OCI-LY7 (cell line): ENCODE measurements at regions not wholly inside any gene's neighbourhood (a gene's known extent, or its start where the extent isn't known, plus 50 kb on each side); places are given as distances from the start of the nearest gene placed in this dataset.

Source experiments
- BruUV-seq: library from RNA; stranded (reverse); fragments of 400-500 nt; replicated peaks from 2 replicates; lab custom pipeline; 2021; lab: Mats Ljungman, UMichigan
- CTCF ChIA-PET: fragments of 300-600 bp; sonication (Branson Sonifier 250); formaldehyde crosslinking; loops from one replicate; lab custom pipeline; 2022; ENCODE audit warnings: antibody characterized with exemption; ENCODE audit not compliant: unreplicated experiment; lab: Charles Lee
- POLR2A ChIA-PET: fragments of 300-600 bp; sonication (Branson Sonifier 250); formaldehyde crosslinking; loops from one replicate; lab custom pipeline; 2022; ENCODE audit warnings: antibody characterized with exemption; lab: Charles Lee
- DNase-seq: peaks from one replicate; pipeline ENCODE4 v3.0.0-alpha.2; 2015; ENCODE audit warnings: low spot score
- H2AFZ ChIP-seq: fragments of 200-600 bp; sonication (generic), shearing (Covaris generic); 2 replicates; pipeline ENCODE4 v1.6.1; 2014; ENCODE audit warnings: mild to moderate bottlenecking, antibody characterized with exemption, low read length, moderate library complexity
- H3K27ac ChIP-seq: fragments of 200-600 bp; sonication (generic); 2 replicates; pipeline ENCODE4 v1.5.1; 2014; ENCODE audit warnings: mixed run types, low read depth, mild to moderate bottlenecking, moderate library complexity, low read length, inconsistent platforms; ENCODE audit not compliant: poor library complexity, severe bottlenecking
- H3K36me3 ChIP-seq: fragments of 200-600 bp; sonication (generic); 2 replicates; pipeline ENCODE4 v1.6.1; 2014; ENCODE audit warnings: mild to moderate bottlenecking, antibody characterized with exemption, low read length, moderate library complexity, mixed read lengths; ENCODE audit not compliant: insufficient read depth
- H3K4me1 ChIP-seq: fragments of 200-600 bp; sonication (generic); 2 replicates; pipeline ENCODE4 v1.5.1; 2014; ENCODE audit warnings: mild to moderate bottlenecking, low read length; ENCODE audit not compliant: insufficient read depth, poor library complexity, severe bottlenecking
- H3K4me2 ChIP-seq: fragments of 200-600 bp; sonication (generic); 2 replicates; pipeline ENCODE4 v1.6.1; 2014; ENCODE audit warnings: mild to moderate bottlenecking, low read length
- H3K4me3 ChIP-seq: fragments of 200-600 bp; sonication (generic); 2 replicates; pipeline ENCODE4 v1.5.1; 2014; ENCODE audit warnings: mild to moderate bottlenecking, low read depth, low read length; ENCODE audit not compliant: poor library complexity, severe bottlenecking
- H3K79me2 ChIP-seq: fragments of 200-600 bp; sonication (generic); 2 replicates; pipeline ENCODE4 v1.6.1; 2016; ENCODE audit warnings: low read depth, mild to moderate bottlenecking, low read length, moderate library complexity, mixed read lengths; ENCODE audit not compliant: insufficient read depth
- H3K9me2 ChIP-seq: fragments of 200-600 bp; sonication (generic); 2 replicates; pipeline ENCODE4 v1.6.1; 2016; ENCODE audit warnings: mild to moderate bottlenecking, low read length, mixed read lengths; ENCODE audit not compliant: insufficient read depth
- H3K9me3 ChIP-seq: fragments of 200-600 bp; sonication (generic); 2 replicates; pipeline ENCODE4 v1.6.1; 2014; ENCODE audit warnings: mild to moderate bottlenecking, mixed run types, low read length, mixed read lengths
- H4K20me1 ChIP-seq: fragments of 200-600 bp; sonication (generic); 2 replicates; pipeline ENCODE4 v1.6.1; 2014; ENCODE audit warnings: mild to moderate bottlenecking, antibody characterized with exemption, low read length, moderate library complexity, mixed read lengths; ENCODE audit not compliant: insufficient read depth
- EZH2phosphoT487 ChIP-seq: fragments of 200-600 bp; sonication (generic); IDR thresholded peaks from 2 replicates; pipeline ENCODE4 v1.6.1; 2018; ENCODE audit warnings: low read depth, borderline replicate concordance, mild to moderate bottlenecking, mixed run types, antibody characterized with exemption, low read length, moderate library complexity, mixed read lengths
- intact Hi-C: fragments of 100-400 bp; cut with micrococcal nuclease; formaldehyde crosslinking; loops from one replicate; pipeline ENCODE4 v1.10.0; 2022; ENCODE audit not compliant: unreplicated experiment
- TF ChIP-seq, protein P1 (sequence below): fragments of 200-600 bp; sonication (generic); conservative IDR thresholded peaks from 2 replicates; pipeline ENCODE4 v1.5.1; 2014; ENCODE audit warnings: mild to moderate bottlenecking, antibody characterized with exemption, low read length, moderate library complexity, mixed read lengths

DNA sequence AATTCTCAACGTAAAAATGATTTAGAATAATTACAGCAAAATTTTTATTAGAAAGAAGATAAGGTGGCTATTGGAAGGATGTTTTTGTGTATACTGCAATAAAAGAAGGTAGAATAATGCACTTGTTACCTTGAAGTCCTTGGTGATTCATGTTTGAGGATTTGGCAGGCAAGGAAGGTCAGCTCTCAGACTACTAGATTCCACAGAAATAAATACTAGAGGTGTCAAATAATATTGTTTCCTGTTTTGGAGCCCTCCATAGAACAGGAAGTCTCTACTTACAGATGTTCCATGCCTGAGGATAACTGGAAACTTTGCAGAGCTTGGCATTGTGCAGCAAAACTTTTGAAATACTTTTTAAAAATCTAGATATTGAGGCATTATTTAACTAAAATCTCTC, 284.3 kb upstream of the SYT1 start:
- CTCF ChIA-PET = no interaction called here

DNA sequence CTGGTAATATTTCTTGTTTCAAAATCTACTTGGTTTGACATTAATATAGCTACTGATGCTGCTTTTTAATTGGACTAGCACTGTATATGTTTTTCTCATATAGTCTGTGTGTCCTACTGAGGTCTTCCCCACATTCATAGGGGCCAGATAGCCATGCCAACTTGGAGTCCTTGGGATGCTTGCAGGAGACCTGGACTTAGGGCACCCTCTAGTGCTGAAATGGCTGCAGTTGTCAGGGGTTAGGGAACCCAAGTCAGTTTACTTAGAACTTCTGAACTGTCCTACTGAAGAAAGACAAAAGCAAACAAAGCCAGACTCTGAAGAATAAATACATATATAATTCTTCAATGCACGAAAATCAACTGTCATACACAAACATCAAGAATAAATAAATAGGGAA, 279.9 kb upstream of the SYT1 start:
- TF ChIP-seq, protein P1, sequence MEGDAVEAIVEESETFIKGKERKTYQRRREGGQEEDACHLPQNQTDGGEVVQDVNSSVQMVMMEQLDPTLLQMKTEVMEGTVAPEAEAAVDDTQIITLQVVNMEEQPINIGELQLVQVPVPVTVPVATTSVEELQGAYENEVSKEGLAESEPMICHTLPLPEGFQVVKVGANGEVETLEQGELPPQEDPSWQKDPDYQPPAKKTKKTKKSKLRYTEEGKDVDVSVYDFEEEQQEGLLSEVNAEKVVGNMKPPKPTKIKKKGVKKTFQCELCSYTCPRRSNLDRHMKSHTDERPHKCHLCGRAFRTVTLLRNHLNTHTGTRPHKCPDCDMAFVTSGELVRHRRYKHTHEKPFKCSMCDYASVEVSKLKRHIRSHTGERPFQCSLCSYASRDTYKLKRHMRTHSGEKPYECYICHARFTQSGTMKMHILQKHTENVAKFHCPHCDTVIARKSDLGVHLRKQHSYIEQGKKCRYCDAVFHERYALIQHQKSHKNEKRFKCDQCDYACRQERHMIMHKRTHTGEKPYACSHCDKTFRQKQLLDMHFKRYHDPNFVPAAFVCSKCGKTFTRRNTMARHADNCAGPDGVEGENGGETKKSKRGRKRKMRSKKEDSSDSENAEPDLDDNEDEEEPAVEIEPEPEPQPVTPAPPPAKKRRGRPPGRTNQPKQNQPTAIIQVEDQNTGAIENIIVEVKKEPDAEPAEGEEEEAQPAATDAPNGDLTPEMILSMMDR = peak; percentile 85
- no peak for TF ChIP-seq EZH2phosphoT487
- H3K9me3 ChIP-seq = peaks cover 7% of the 10 kb centered on the region
- H3K4me2 ChIP-seq = no peak overlapping the region
- H3K79me2 ChIP-seq = no peaks in the 10 kb centered on the region
- no peaks in the 10 kb centered on the region for H3K36me3 ChIP-seq
- no peaks in the 10 kb centered on the region for H3K9me2 ChIP-seq
- H4K20me1 ChIP-seq = no peaks in the 10 kb centered on the region
- H2AFZ ChIP-seq = no peak overlapping the region
- no TSS peak for BruUV-seq
- no peaks in the 10 kb centered on the region for H3K4me1 ChIP-seq
- intact Hi-C loops = loop anchor here (1.0 to 10.0 kb wide), 4 partner anchors 191 to 582 kb away; no protein-coding TSS in a partner anchor
- H3K27ac ChIP-seq = no peak overlapping the region
- CTCF ChIA-PET = no interaction called here
- POLR2A ChIA-PET = no interaction called here
- H3K4me3 ChIP-seq = no peak overlapping the region
- DNase-seq = peak; percentile 43

More for the DNA sequence above, 284.3 kb upstream of the SYT1 start:
- Histone ChIP-seq H2AFZ (no peak overlapping the region), H3K79me2 (no peaks in the 10 kb centered on the region), H3K4me1 (no peaks in the 10 kb centered on the region), H3K9me3 (peaks cover 6% of the 10 kb centered on the region), H3K27ac (no peak overlapping the region), H4K20me1 (no peaks in the 10 kb centered on the region), H3K4me3 (no peak overlapping the region), H3K36me3 (no peaks in the 10 kb centered on the region), H3K4me2 (no peak overlapping the region), H3K9me2 (no peaks in the 10 kb centered on the region)
- TF ChIP-seq, protein P1 = no peak
- no peak for TF ChIP-seq EZH2phosphoT487
- no TSS peak for BruUV-seq
- DNase-seq = no peak
- POLR2A ChIA-PET = interaction anchor here (0.6 kb wide), 1 partner anchor 1559 kb away, joined by 3 read pairs; no protein-coding TSS in a partner anchor
- intact Hi-C loops = loop anchor here (5.0 to 10.0 kb wide), 3 partner anchors 355 to 578 kb away; no protein-coding TSS in a partner anchor

- Histone ChIP-seq H2AFZ (no peak overlapping the region), H3K4me2 (no peak overlapping the region), H3K9me3 (peaks cover 7% of the 10 kb centered on the region), H3K36me3 (no peaks in the 10 kb centered on the region), H3K4me1 (no peaks in the 10 kb centered on the region), H3K27ac (no peak overlapping the region), H3K9me2 (no peaks in the 10 kb centered on the region), H3K4me3 (no peak overlapping the region), H4K20me1 (no peaks in the 10 kb centered on the region), H3K79me2 (no peaks in the 10 kb centered on the region)
- POLR2A ChIA-PET = interaction anchor here (0.6 to 0.7 kb wide), 2 partner anchors 9 to 763 kb away, joined by 4 to 6 read pairs; no protein-coding TSS in a partner anchor
- peak; percentile 1 for DNase-seq
- TF ChIP-seq EZH2phosphoT487 = no peak
- TF ChIP-seq, protein P1 = no peak; the same call in 1 of the 2 replicates
- CTCF ChIA-PET = no interaction called here
- intact Hi-C loops = loop anchor here (10.0 kb wide), 2 partner anchors 360 to 440 kb away; no protein-coding TSS in a partner anchor
- no TSS peak for BruUV-seq
These were observed 279.4 kb upstream of the SYT1 start for GRCh38 chr12:78585132-78585531.
